Activated T-cell treated with anti-CD3 and anti-CD28 coated beads for 48 hours (primary cell): ENCODE measurements at regions not wholly inside any gene's neighbourhood (a gene's known extent, or its start where the extent isn't known, plus 50 kb on each side); places are given as distances from the start of the nearest gene placed in this dataset.

Source experiments
- DNase-seq: peaks from one replicate; pipeline ENCODE4 v3.0.0-alpha.2; 2020; ENCODE audit warnings: low read depth

DNA sequence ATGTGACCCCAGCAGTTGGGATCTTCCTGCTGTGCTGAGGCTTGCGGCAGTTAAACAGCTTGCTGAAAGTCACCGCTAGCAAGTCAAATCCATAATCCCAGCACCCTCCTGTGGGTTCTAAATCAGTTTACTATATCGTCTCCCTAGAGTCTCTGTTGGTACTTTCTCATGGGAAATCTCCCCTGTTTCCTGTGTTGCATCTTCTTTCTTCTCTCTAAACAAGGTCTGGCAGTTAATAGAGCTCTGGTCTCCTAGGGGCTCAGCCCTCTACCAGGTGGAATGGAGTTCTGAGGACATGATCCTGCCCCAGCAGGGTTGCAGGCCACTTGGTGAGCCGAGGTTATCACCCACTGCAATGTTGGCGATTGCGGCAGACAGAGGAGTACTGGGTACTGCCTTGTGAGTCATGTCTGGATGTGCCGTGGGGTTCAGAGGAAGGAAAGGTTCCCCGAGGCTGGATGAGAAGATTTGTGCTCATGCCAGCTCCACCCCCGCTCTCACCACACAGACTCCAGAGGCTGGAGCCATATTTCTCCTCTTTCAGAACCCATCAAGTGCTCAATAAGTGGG is 59.4 kb upstream of the SIX2 start:
- DNase-seq: no peak

DNA sequence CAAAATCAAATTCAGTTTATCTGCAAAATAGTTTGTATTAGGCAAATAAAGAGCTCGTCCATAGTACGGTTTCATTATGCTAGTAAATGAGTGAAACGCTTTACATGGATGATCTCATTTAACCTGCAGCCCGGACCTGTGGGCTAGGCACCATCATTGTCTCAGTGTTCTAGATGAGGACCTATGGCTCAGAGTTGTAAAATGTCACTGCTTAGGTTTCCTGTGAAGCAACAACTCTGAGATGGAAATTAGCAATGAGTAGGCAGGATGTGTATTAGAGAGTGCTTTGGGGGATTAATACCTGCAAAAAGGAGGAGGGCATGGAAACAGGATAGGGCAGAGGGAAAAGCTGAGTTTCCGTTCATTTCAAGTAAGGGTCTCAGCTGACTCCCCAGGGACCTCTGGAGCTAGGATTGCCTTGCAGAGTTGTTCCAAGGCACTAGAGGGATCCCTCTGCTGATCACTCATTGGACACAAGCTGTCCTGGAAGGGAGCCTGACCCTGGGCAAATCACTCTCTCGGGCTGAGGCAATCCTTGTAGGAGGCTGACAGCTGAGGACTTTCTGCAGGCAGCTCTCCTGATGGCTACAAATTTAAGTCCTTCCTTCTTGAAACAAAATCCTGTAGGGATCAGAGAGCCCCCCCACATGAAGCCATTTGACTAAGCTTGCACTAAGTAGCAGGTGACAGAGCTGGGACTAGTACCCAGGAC is 58.8 kb upstream of the SIX2 start:
- DNase-seq: no peak
